Activated naive CD4-positive, alpha-beta T cell treated with anti-CD3 and anti-CD28 coated beads, Interleukin-2, amount 50 U/mL, for 24 hours (primary cell): ENCODE measurements at regions not wholly inside any gene's neighbourhood (a gene's known extent, or its start where the extent isn't known, plus 50 kb on each side); places are given as distances from the start of the nearest gene placed in this dataset.

Source experiments
- H3K27ac Mint-ChIP-seq: one replicate; pipeline ENCODE4 v1.8.0; 2021; ENCODE audit warnings: mild to moderate bottlenecking, mixed read lengths
- H3K27me3 Mint-ChIP-seq: one replicate; pipeline ENCODE4 v1.8.0; 2021; ENCODE audit warnings: mixed read lengths
- H3K36me3 Mint-ChIP-seq: one replicate; pipeline ENCODE4 v1.8.0; 2021; ENCODE audit warnings: mixed read lengths
- H3K4me1 Mint-ChIP-seq: one replicate; pipeline ENCODE4 v1.8.0; 2021; ENCODE audit warnings: mixed read lengths
- H3K4me3 Mint-ChIP-seq: one replicate; pipeline ENCODE4 v1.8.0; 2021; ENCODE audit warnings: mild to moderate bottlenecking, mixed read lengths
- H3K9me3 Mint-ChIP-seq: one replicate; pipeline ENCODE4 v1.8.0; 2021; ENCODE audit warnings: mixed read lengths

- Mint-ChIP-seq H3K4me3 (no peak overlapping the region), H3K36me3 (no peaks in the 10 kb centered on the region), H3K4me1 (no peaks in the 10 kb centered on the region), H3K9me3 (no peaks in the 10 kb centered on the region), H3K27me3 (peaks cover 2% of the 10 kb centered on the region), H3K27ac (no peak overlapping the region)
Measured at GRCh38 chr10:125502276-125502675, 180.7 kb downstream of the TEX36 start.

GRCh38 chr10:125495386-125495785 lies 187.6 kb downstream of the TEX36 start:
- H3K27me3 Mint-ChIP-seq: peaks cover 3% of the 10 kb centered on the region
- H3K27ac Mint-ChIP-seq: no peak overlapping the region
- no peaks in the 10 kb centered on the region for H3K36me3 Mint-ChIP-seq
- H3K4me1 Mint-ChIP-seq: no peaks in the 10 kb centered on the region
- no peak overlapping the region for H3K4me3 Mint-ChIP-seq
- no peaks in the 10 kb centered on the region for H3K9me3 Mint-ChIP-seq

GRCh38 chr10:125494651-125495239 lies 188.2 kb downstream of the TEX36 start:
- Mint-ChIP-seq H3K4me3 (no peak overlapping the region), H3K27ac (no peak overlapping the region), H3K4me1 (no peaks in the 10 kb centered on the region), H3K36me3 (no peaks in the 10 kb centered on the region), H3K9me3 (no peaks in the 10 kb centered on the region), H3K27me3 (peaks cover 3% of the 10 kb centered on the region)

GRCh38 chr10:125491381-125491780 lies 191.6 kb downstream of the TEX36 start:
- Mint-ChIP-seq H3K9me3 (no peaks in the 10 kb centered on the region), H3K4me3 (no peak overlapping the region)

GRCh38 chr10:125489731-125490130 lies 193.2 kb downstream of the TEX36 start:
- no peaks in the 10 kb centered on the region for H3K9me3 Mint-ChIP-seq
- no peaks in the 10 kb centered on the region for H3K36me3 Mint-ChIP-seq
- no peak overlapping the region for H3K27ac Mint-ChIP-seq
- H3K27me3 Mint-ChIP-seq: peaks cover 1% of the 10 kb centered on the region
- H3K4me3 Mint-ChIP-seq: no peak overlapping the region
- H3K4me1 Mint-ChIP-seq: no peaks in the 10 kb centered on the region

More at GRCh38 chr10:125491381-125491780, 191.6 kb downstream of the TEX36 start:
- Mint-ChIP-seq H3K27ac (no peak overlapping the region), H3K4me1 (no peaks in the 10 kb centered on the region), H3K36me3 (no peaks in the 10 kb centered on the region), H3K27me3 (peaks cover 1% of the 10 kb centered on the region)

GRCh38 chr10:125485665-125486064 lies 197.3 kb downstream of the TEX36 start:
- Mint-ChIP-seq H3K27ac (no peak overlapping the region), H3K9me3 (no peaks in the 10 kb centered on the region), H3K4me3 (no peak overlapping the region), H3K4me1 (no peaks in the 10 kb centered on the region), H3K27me3 (peaks cover 5% of the 10 kb centered on the region), H3K36me3 (no peaks in the 10 kb centered on the region)

- Mint-ChIP-seq H3K36me3 (no peaks in the 10 kb centered on the region), H3K27ac (no peak overlapping the region), H3K4me1 (no peaks in the 10 kb centered on the region), H3K9me3 (no peaks in the 10 kb centered on the region), H3K27me3 (peaks cover 10% of the 10 kb centered on the region), H3K4me3 (no peak overlapping the region)
Measured at GRCh38 chr10:125484035-125484732, 198.8 kb downstream of the TEX36 start.

GRCh38 chr10:125482637-125483036 lies 200.3 kb downstream of the TEX36 start:
- Mint-ChIP-seq H3K36me3 (no peaks in the 10 kb centered on the region), H3K27ac (no peak overlapping the region), H3K4me1 (no peaks in the 10 kb centered on the region), H3K4me3 (no peak overlapping the region), H3K9me3 (no peaks in the 10 kb centered on the region), H3K27me3 (peaks cover 13% of the 10 kb centered on the region)

GRCh38 chr10:125482108-125482507 lies 200.9 kb downstream of the TEX36 start:
- Mint-ChIP-seq H3K27me3 (peaks cover 13% of the 10 kb centered on the region), H3K9me3 (no peaks in the 10 kb centered on the region), H3K4me3 (no peak overlapping the region), H3K36me3 (no peaks in the 10 kb centered on the region), H3K4me1 (no peaks in the 10 kb centered on the region), H3K27ac (no peak overlapping the region)

- no peaks in the 10 kb centered on the region for H3K4me1 Mint-ChIP-seq
- no peaks in the 10 kb centered on the region for H3K9me3 Mint-ChIP-seq
- peaks cover 13% of the 10 kb centered on the region for H3K27me3 Mint-ChIP-seq
- H3K27ac Mint-ChIP-seq: no peak overlapping the region
- H3K36me3 Mint-ChIP-seq: no peaks in the 10 kb centered on the region
- no peak overlapping the region for H3K4me3 Mint-ChIP-seq
Measured at GRCh38 chr10:125479059-125479458, 203.9 kb downstream of the TEX36 start.

- Mint-ChIP-seq H3K27ac (no peak overlapping the region), H3K36me3 (no peaks in the 10 kb centered on the region), H3K9me3 (no peaks in the 10 kb centered on the region), H3K27me3 (peaks cover 8% of the 10 kb centered on the region), H3K4me1 (no peaks in the 10 kb centered on the region), H3K4me3 (no peak overlapping the region)
Measured at GRCh38 chr10:125475815-125476214, 207.1 kb downstream of the TEX36 start.

- H3K27me3 Mint-ChIP-seq: no peaks in the 10 kb centered on the region
- no peak overlapping the region for H3K4me3 Mint-ChIP-seq
- no peaks in the 10 kb centered on the region for H3K36me3 Mint-ChIP-seq
- no peak overlapping the region for H3K27ac Mint-ChIP-seq
- H3K4me1 Mint-ChIP-seq: no peaks in the 10 kb centered on the region
- no peaks in the 10 kb centered on the region for H3K9me3 Mint-ChIP-seq
Measured at GRCh38 chr10:125473143-125473793, 209.7 kb downstream of the TEX36 start.

GRCh38 chr10:125472010-125472607 lies 210.9 kb downstream of the TEX36 start:
- no peaks in the 10 kb centered on the region for H3K4me1 Mint-ChIP-seq
- H3K9me3 Mint-ChIP-seq: no peaks in the 10 kb centered on the region
- H3K27me3 Mint-ChIP-seq: no peaks in the 10 kb centered on the region
- no peak overlapping the region for H3K27ac Mint-ChIP-seq
- no peaks in the 10 kb centered on the region for H3K36me3 Mint-ChIP-seq
- H3K4me3 Mint-ChIP-seq: no peak overlapping the region

GRCh38 chr10:125468278-125468677 lies 214.7 kb downstream of the TEX36 start:
- no peaks in the 10 kb centered on the region for H3K4me1 Mint-ChIP-seq

GRCh38 chr10:125466685-125467084 lies 216.3 kb downstream of the TEX36 start:
- H3K27me3 Mint-ChIP-seq: no peaks in the 10 kb centered on the region
- no peaks in the 10 kb centered on the region for H3K9me3 Mint-ChIP-seq
- H3K27ac Mint-ChIP-seq: no peak overlapping the region
- H3K4me1 Mint-ChIP-seq: no peaks in the 10 kb centered on the region
- H3K36me3 Mint-ChIP-seq: no peaks in the 10 kb centered on the region
- H3K4me3 Mint-ChIP-seq: no peak overlapping the region

More at GRCh38 chr10:125468278-125468677, 214.7 kb downstream of the TEX36 start:
- Mint-ChIP-seq H3K4me3 (no peak overlapping the region), H3K9me3 (no peaks in the 10 kb centered on the region), H3K27ac (no peak overlapping the region), H3K36me3 (no peaks in the 10 kb centered on the region), H3K27me3 (no peaks in the 10 kb centered on the region)

- H3K36me3 Mint-ChIP-seq: no peaks in the 10 kb centered on the region
- no peak overlapping the region for H3K4me3 Mint-ChIP-seq
- H3K27me3 Mint-ChIP-seq: no peaks in the 10 kb centered on the region
- H3K9me3 Mint-ChIP-seq: no peaks in the 10 kb centered on the region
- H3K4me1 Mint-ChIP-seq: no peaks in the 10 kb centered on the region
- no peak overlapping the region for H3K27ac Mint-ChIP-seq
Measured at GRCh38 chr10:125462845-125463244, 220.1 kb downstream of the TEX36 start.
